Panc1 (cell line): ENCODE measurements at regions not wholly inside any gene's neighbourhood (a gene's known extent, or its start where the extent isn't known, plus 50 kb on each side); places are given as distances from the start of the nearest gene placed in this dataset.

Source experiments
- POLR2AphosphoS5 ChIP-seq: IDR thresholded peaks from 2 replicates; pipeline ENCODE4 v1.6.1; 2012; ENCODE audit warnings: mild to moderate bottlenecking, low read depth, low read length, moderate library complexity
- SIN3A ChIP-seq: IDR thresholded peaks from 2 replicates; pipeline ENCODE4 v1.6.1; 2012; ENCODE audit warnings: low read depth, mild to moderate bottlenecking, low read length, moderate library complexity, borderline replicate concordance; ENCODE audit not compliant: insufficient read depth
- TF ChIP-seq, protein P1 (sequence below): fragments of 450-650 bp; IDR thresholded peaks from 2 replicates; pipeline ENCODE4 v1.5.1; 2017; ENCODE audit warnings: mild to moderate bottlenecking
- TF ChIP-seq, protein P2 (sequence below), 2 experiments: IDR thresholded peaks; 2 replicates each; pipeline ENCODE4 v1.6.1; 2011 to 2012; ENCODE audit warnings: low read depth in 2 of 2, control low read depth in 1 of 2, low read length in 1 of 2, mild to moderate bottlenecking in 1 of 2, moderate library complexity in 1 of 2; ENCODE audit not compliant: insufficient read depth in 1 of 2

DNA sequence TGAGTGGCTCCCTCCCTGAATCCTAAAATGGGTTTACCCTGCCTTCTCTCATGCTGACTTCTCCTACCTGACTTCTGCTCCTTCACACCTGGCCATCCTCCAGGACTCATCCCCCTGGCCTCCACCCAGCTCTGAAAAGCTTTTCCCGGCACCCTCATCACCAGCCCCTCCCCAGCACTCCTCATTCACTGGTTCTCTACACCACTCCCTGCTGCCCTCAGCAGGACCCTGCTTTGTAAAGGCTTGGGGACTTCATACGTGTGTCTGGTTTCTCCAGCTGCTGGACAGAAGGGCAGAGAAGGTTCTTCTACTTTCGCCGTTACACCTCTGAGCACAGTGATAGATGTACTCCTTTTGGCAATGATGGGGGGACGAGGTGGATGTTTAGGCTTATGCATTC lies 184.9 kb upstream of the UBE3A start:
- TF ChIP-seq, protein P1, sequence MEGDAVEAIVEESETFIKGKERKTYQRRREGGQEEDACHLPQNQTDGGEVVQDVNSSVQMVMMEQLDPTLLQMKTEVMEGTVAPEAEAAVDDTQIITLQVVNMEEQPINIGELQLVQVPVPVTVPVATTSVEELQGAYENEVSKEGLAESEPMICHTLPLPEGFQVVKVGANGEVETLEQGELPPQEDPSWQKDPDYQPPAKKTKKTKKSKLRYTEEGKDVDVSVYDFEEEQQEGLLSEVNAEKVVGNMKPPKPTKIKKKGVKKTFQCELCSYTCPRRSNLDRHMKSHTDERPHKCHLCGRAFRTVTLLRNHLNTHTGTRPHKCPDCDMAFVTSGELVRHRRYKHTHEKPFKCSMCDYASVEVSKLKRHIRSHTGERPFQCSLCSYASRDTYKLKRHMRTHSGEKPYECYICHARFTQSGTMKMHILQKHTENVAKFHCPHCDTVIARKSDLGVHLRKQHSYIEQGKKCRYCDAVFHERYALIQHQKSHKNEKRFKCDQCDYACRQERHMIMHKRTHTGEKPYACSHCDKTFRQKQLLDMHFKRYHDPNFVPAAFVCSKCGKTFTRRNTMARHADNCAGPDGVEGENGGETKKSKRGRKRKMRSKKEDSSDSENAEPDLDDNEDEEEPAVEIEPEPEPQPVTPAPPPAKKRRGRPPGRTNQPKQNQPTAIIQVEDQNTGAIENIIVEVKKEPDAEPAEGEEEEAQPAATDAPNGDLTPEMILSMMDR: no peak
- TF ChIP-seq SIN3A (no peak), POLR2AphosphoS5 (no peak)
- TF ChIP-seq, protein P2, sequence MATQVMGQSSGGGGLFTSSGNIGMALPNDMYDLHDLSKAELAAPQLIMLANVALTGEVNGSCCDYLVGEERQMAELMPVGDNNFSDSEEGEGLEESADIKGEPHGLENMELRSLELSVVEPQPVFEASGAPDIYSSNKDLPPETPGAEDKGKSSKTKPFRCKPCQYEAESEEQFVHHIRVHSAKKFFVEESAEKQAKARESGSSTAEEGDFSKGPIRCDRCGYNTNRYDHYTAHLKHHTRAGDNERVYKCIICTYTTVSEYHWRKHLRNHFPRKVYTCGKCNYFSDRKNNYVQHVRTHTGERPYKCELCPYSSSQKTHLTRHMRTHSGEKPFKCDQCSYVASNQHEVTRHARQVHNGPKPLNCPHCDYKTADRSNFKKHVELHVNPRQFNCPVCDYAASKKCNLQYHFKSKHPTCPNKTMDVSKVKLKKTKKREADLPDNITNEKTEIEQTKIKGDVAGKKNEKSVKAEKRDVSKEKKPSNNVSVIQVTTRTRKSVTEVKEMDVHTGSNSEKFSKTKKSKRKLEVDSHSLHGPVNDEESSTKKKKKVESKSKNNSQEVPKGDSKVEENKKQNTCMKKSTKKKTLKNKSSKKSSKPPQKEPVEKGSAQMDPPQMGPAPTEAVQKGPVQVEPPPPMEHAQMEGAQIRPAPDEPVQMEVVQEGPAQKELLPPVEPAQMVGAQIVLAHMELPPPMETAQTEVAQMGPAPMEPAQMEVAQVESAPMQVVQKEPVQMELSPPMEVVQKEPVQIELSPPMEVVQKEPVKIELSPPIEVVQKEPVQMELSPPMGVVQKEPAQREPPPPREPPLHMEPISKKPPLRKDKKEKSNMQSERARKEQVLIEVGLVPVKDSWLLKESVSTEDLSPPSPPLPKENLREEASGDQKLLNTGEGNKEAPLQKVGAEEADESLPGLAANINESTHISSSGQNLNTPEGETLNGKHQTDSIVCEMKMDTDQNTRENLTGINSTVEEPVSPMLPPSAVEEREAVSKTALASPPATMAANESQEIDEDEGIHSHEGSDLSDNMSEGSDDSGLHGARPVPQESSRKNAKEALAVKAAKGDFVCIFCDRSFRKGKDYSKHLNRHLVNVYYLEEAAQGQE (IDR thresholded peaks at IDR 0.05; ENCODE audit: insufficient read depth in 1 of 2, low read depth in 2 of 2, low read length in 1 of 2): no peak
